ENCODE measurements at regions not wholly inside any gene's neighbourhood (a gene's known extent, or its start where the extent isn't known, plus 50 kb on each side); places are given as distances from the start of the nearest gene placed in this dataset.
"Not testable (repeated sequence)": the region's sequence is repeated elsewhere in the genome, so short reads cannot be mapped to it uniquely, and the experiment has no call there.

- H3K4me3 ChIP-seq (ENCODE audit: low read length); H3K4me1 Mint-ChIP-seq; H3K9me3 ChIP-seq (ENCODE audit: control insufficient read depth, insufficient read depth, low read length); H3K4me3 Mint-ChIP-seq; H3K9me3 Mint-ChIP-seq; H3K27me3 Mint-ChIP-seq (ENCODE audit: low read depth in 2 of 2); ATAC-seq; H3K4me1 ChIP-seq (ENCODE audit: control insufficient read depth, insufficient read depth, low read length); H3K27ac Mint-ChIP-seq; H3K27me3 ChIP-seq (ENCODE audit: control insufficient read depth, insufficient read depth, low read length); DNase-seq; H3K27ac ChIP-seq (ENCODE audit: low read length); H3K36me3 Mint-ChIP-seq; H3K36me3 ChIP-seq (ENCODE audit: control insufficient read depth, insufficient read depth, low read length); intact Hi-C loops (cut with micrococcal nuclease): not testable (repeated sequence)
- WGBS (ENCODE audit: insufficient coverage) = 90% methylated on average over 9 of the region's 23 CpGs
Measured at GRCh38 chr16:31975826-31976419, 102.3 kb downstream of the ZNF267 start.

- H3K27me3 Mint-ChIP-seq (ENCODE audit: low read depth in 2 of 2); H3K27ac Mint-ChIP-seq; H3K4me3 Mint-ChIP-seq; H3K9me3 Mint-ChIP-seq; ATAC-seq; H3K36me3 Mint-ChIP-seq; DNase-seq; intact Hi-C loops (cut with micrococcal nuclease); H3K36me3 ChIP-seq (ENCODE audit: control insufficient read depth, insufficient read depth, low read length); H3K27ac ChIP-seq (ENCODE audit: low read length); H3K4me3 ChIP-seq (ENCODE audit: low read length); H3K4me1 ChIP-seq (ENCODE audit: control insufficient read depth, insufficient read depth, low read length); H3K4me1 Mint-ChIP-seq; H3K27me3 ChIP-seq (ENCODE audit: control insufficient read depth, insufficient read depth, low read length); H3K9me3 ChIP-seq (ENCODE audit: control insufficient read depth, insufficient read depth, low read length): not testable (repeated sequence)
- WGBS (ENCODE audit: insufficient coverage) = 93% methylated on average over 4 of the region's 8 CpGs
Measured at GRCh38 chr16:31978463-31978862, 104.9 kb downstream of the ZNF267 start.

- H3K4me1 Mint-ChIP-seq; H3K9me3 Mint-ChIP-seq; H3K4me3 ChIP-seq (ENCODE audit: low read length); ATAC-seq; H3K36me3 ChIP-seq (ENCODE audit: control insufficient read depth, insufficient read depth, low read length); intact Hi-C loops (cut with micrococcal nuclease); DNase-seq; H3K27ac Mint-ChIP-seq; H3K36me3 Mint-ChIP-seq; H3K27ac ChIP-seq (ENCODE audit: low read length); H3K9me3 ChIP-seq (ENCODE audit: control insufficient read depth, insufficient read depth, low read length); H3K27me3 Mint-ChIP-seq (ENCODE audit: low read depth in 2 of 2); H3K4me1 ChIP-seq (ENCODE audit: control insufficient read depth, insufficient read depth, low read length); H3K27me3 ChIP-seq (ENCODE audit: control insufficient read depth, insufficient read depth, low read length); H3K4me3 Mint-ChIP-seq: not testable (repeated sequence)
- WGBS (ENCODE audit: insufficient coverage) = 86% methylated on average over 16 of the region's 34 CpGs
Measured at GRCh38 chr16:31981739-31982138, 108.1 kb downstream of the ZNF267 start.

GRCh38 chr16:31982986-31983385 lies 109.4 kb downstream of the ZNF267 start:
- not testable (repeated sequence) for H3K27ac Mint-ChIP-seq; H3K4me3 ChIP-seq (ENCODE audit: low read length)

GRCh38 chr16:31983666-31984065 lies 110.1 kb downstream of the ZNF267 start:
- H3K27me3 ChIP-seq (ENCODE audit: control insufficient read depth, insufficient read depth, low read length); H3K4me1 Mint-ChIP-seq; H3K27ac ChIP-seq (ENCODE audit: low read length); H3K9me3 ChIP-seq (ENCODE audit: control insufficient read depth, insufficient read depth, low read length); H3K4me3 Mint-ChIP-seq; H3K4me3 ChIP-seq (ENCODE audit: low read length); intact Hi-C loops (cut with micrococcal nuclease); H3K27me3 Mint-ChIP-seq (ENCODE audit: low read depth in 2 of 2); H3K36me3 ChIP-seq (ENCODE audit: control insufficient read depth, insufficient read depth, low read length); H3K36me3 Mint-ChIP-seq; H3K27ac Mint-ChIP-seq; ATAC-seq; DNase-seq; H3K9me3 Mint-ChIP-seq; H3K4me1 ChIP-seq (ENCODE audit: control insufficient read depth, insufficient read depth, low read length): not testable (repeated sequence)
- WGBS (ENCODE audit: insufficient coverage) = no CpG with 5 or more reads among the region's 5 CpGs

More at GRCh38 chr16:31982986-31983385, 109.4 kb downstream of the ZNF267 start:
- H3K4me3 Mint-ChIP-seq; H3K9me3 Mint-ChIP-seq; intact Hi-C loops (cut with micrococcal nuclease); H3K27me3 Mint-ChIP-seq (ENCODE audit: low read depth in 2 of 2); H3K36me3 ChIP-seq (ENCODE audit: control insufficient read depth, insufficient read depth, low read length); H3K4me1 ChIP-seq (ENCODE audit: control insufficient read depth, insufficient read depth, low read length); H3K36me3 Mint-ChIP-seq; DNase-seq; ATAC-seq; H3K9me3 ChIP-seq (ENCODE audit: control insufficient read depth, insufficient read depth, low read length); H3K27me3 ChIP-seq (ENCODE audit: control insufficient read depth, insufficient read depth, low read length); H3K27ac ChIP-seq (ENCODE audit: low read length); H3K4me1 Mint-ChIP-seq: not testable (repeated sequence)
- WGBS (ENCODE audit: insufficient coverage) = 95% methylated on average over 8 of the region's 8 CpGs

- H3K4me1 Mint-ChIP-seq; H3K36me3 Mint-ChIP-seq; H3K27ac Mint-ChIP-seq; intact Hi-C loops (cut with micrococcal nuclease); H3K4me1 ChIP-seq (ENCODE audit: control insufficient read depth, insufficient read depth, low read length); H3K27me3 ChIP-seq (ENCODE audit: control insufficient read depth, insufficient read depth, low read length); H3K9me3 ChIP-seq (ENCODE audit: control insufficient read depth, insufficient read depth, low read length); ATAC-seq; H3K27ac ChIP-seq (ENCODE audit: low read length); H3K4me3 Mint-ChIP-seq; H3K9me3 Mint-ChIP-seq; DNase-seq; H3K27me3 Mint-ChIP-seq (ENCODE audit: low read depth in 2 of 2); H3K36me3 ChIP-seq (ENCODE audit: control insufficient read depth, insufficient read depth, low read length); H3K4me3 ChIP-seq (ENCODE audit: low read length): not testable (repeated sequence)
- 87% methylated on average over 4 of the region's 6 CpGs for WGBS (ENCODE audit: insufficient coverage)
Measured at GRCh38 chr16:31986895-31987294, 113.3 kb downstream of the ZNF267 start.

GRCh38 chr16:31988595-31989581 lies 115.3 kb downstream of the ZNF267 start:
- H3K27ac Mint-ChIP-seq; H3K4me1 Mint-ChIP-seq; H3K9me3 Mint-ChIP-seq; H3K4me3 ChIP-seq (ENCODE audit: low read length); H3K4me1 ChIP-seq (ENCODE audit: control insufficient read depth, insufficient read depth, low read length); intact Hi-C loops (cut with micrococcal nuclease); H3K27me3 Mint-ChIP-seq (ENCODE audit: low read depth in 2 of 2); H3K4me3 Mint-ChIP-seq; H3K27me3 ChIP-seq (ENCODE audit: control insufficient read depth, insufficient read depth, low read length); H3K9me3 ChIP-seq (ENCODE audit: control insufficient read depth, insufficient read depth, low read length); H3K36me3 Mint-ChIP-seq; H3K27ac ChIP-seq (ENCODE audit: low read length); H3K36me3 ChIP-seq (ENCODE audit: control insufficient read depth, insufficient read depth, low read length); DNase-seq: not testable (repeated sequence)
- ATAC-seq = peak; percentile 54 to 74 (median 72)
- 17% methylated on average over 1 of the region's 23 CpGs for WGBS (ENCODE audit: insufficient coverage)

- H3K4me3 Mint-ChIP-seq; intact Hi-C loops (cut with micrococcal nuclease); H3K9me3 Mint-ChIP-seq; H3K27ac ChIP-seq (ENCODE audit: low read length); H3K9me3 ChIP-seq (ENCODE audit: control insufficient read depth, insufficient read depth, low read length); H3K27me3 ChIP-seq (ENCODE audit: control insufficient read depth, insufficient read depth, low read length); H3K4me3 ChIP-seq (ENCODE audit: low read length); H3K36me3 Mint-ChIP-seq; H3K4me1 Mint-ChIP-seq; H3K4me1 ChIP-seq (ENCODE audit: control insufficient read depth, insufficient read depth, low read length); H3K27ac Mint-ChIP-seq; DNase-seq; H3K36me3 ChIP-seq (ENCODE audit: control insufficient read depth, insufficient read depth, low read length); H3K27me3 Mint-ChIP-seq (ENCODE audit: low read depth in 2 of 2); ATAC-seq: not testable (repeated sequence)
- WGBS (ENCODE audit: insufficient coverage) = no CpG with 5 or more reads among the region's 7 CpGs
Measured at GRCh38 chr16:31990261-31990660, 116.7 kb downstream of the ZNF267 start.
